Endothelial cell of umbilical vein (primary cell): ENCODE measurements at regions not wholly inside any gene's neighbourhood (a gene's known extent, or its start where the extent isn't known, plus 50 kb on each side); places are given as distances from the start of the nearest gene placed in this dataset.

Source experiments
- BruUV-seq: library from RNA; stranded (reverse); fragments of 400-500 nt; replicated peaks from 2 replicates; lab custom pipeline; 2021; lab: Mats Ljungman, UMichigan
- CTCF ChIA-PET: fragments of 300-600, 350-600 bp; sonication (Branson Sonifier 250); formaldehyde crosslinking; loops from one replicate; lab custom pipeline; 2021; ENCODE audit warnings: antibody characterized with exemption, inconsistent platforms; lab: Charles Lee
- POLR2A ChIA-PET: fragments of 300-600, 350-600 bp; sonication (Branson Sonifier 250); formaldehyde crosslinking; loops from one replicate; lab custom pipeline; 2021; ENCODE audit warnings: antibody characterized with exemption, inconsistent platforms; lab: Charles Lee
- DNase-seq: peaks from one replicate; pipeline ENCODE4 v3.0.0-alpha.2; 2011; ENCODE audit warnings: low read depth, low spot score
- FAIRE-seq: peaks from 2 replicates; lab custom pipeline; 2011; peaks lifted over from hg19 to GRCh38; lab: Jason Lieb, UNC
- H2AFZ ChIP-seq: 2 replicates; pipeline ENCODE4 v1.6.0; 2012; ENCODE audit warnings: low read depth, low read length, control low read depth, inconsistent platforms
- H3K27ac ChIP-seq: 2 replicates; pipeline ENCODE4 v1.5.1; 2011; ENCODE audit warnings: low read depth, mild to moderate bottlenecking, control low read depth, low read length, moderate library complexity; ENCODE audit not compliant: insufficient read depth
- H3K27me3 ChIP-seq, 2 experiments: 2 replicates each; pipeline versions ENCODE4 v1.6.0 to v1.6.1; 2011; ENCODE audit warnings: low read length in 2 of 2, mixed read lengths in 1 of 2; ENCODE audit not compliant: control insufficient read depth in 2 of 2, insufficient read depth in 2 of 2
- H3K36me3 ChIP-seq, 2 experiments: 2 replicates in 1 of 2; 3 replicates in 1 of 2; pipeline ENCODE4 v1.5.1; 2011; ENCODE audit warnings: low read length in 2 of 2, mild to moderate bottlenecking in 1 of 2, moderate library complexity in 1 of 2; ENCODE audit not compliant: control insufficient read depth in 2 of 2, insufficient read depth in 2 of 2; ENCODE audit errors: extremely low read depth in 1 of 2
- H3K4me1 ChIP-seq: 3 replicates; pipeline ENCODE4 v1.5.1; 2011; ENCODE audit warnings: mild to moderate bottlenecking, low read length; ENCODE audit not compliant: control insufficient read depth, insufficient read depth; ENCODE audit errors: extremely low read depth
- H3K4me2 ChIP-seq: 2 replicates; pipeline ENCODE4 v1.6.1; 2011; ENCODE audit warnings: low read length, control low read depth, mixed read lengths; ENCODE audit not compliant: insufficient read depth
- H3K4me3 ChIP-seq, 3 experiments: fragments of 200-600 bp in 1 of 3; sonication (generic), shearing (Covaris generic) in 1 of 3; replicated peaks in 1 of 3; 2 replicates each; pipeline ENCODE4 v1.5.1; 2011 to 2016; ENCODE audit warnings: control low read depth in 3 of 3, low read length in 3 of 3, mild to moderate bottlenecking in 2 of 3, inconsistent platforms in 1 of 3, low read depth in 1 of 3, moderate library complexity in 1 of 3; ENCODE audit not compliant: insufficient read depth in 1 of 3
- H3K79me2 ChIP-seq: 2 replicates; pipeline ENCODE4 v1.6.0; 2012; ENCODE audit warnings: low read length, inconsistent platforms; ENCODE audit not compliant: control insufficient read depth, insufficient read depth
- H3K9ac ChIP-seq: replicated peaks from 2 replicates; pipeline ENCODE3; 2011; ENCODE audit warnings: low read length, control low read depth; ENCODE audit not compliant: insufficient read depth; ENCODE audit errors: extremely low read depth
- H3K9me1 ChIP-seq: replicated peaks from 3 replicates; pipeline ENCODE4 v1.6.0; 2011; ENCODE audit warnings: mild to moderate bottlenecking, low read length; ENCODE audit not compliant: control insufficient read depth, insufficient read depth; ENCODE audit errors: extremely low read depth
- H3K9me3 ChIP-seq: replicated peaks from 2 replicates; pipeline ENCODE4 v1.5.1; 2012; ENCODE audit warnings: low read length, inconsistent platforms; ENCODE audit not compliant: control insufficient read depth, insufficient read depth
- H4K20me1 ChIP-seq: replicated peaks from 2 replicates; pipeline ENCODE3; 2011; ENCODE audit warnings: mild to moderate bottlenecking, low read length; ENCODE audit not compliant: control insufficient read depth, insufficient read depth; ENCODE audit errors: extremely low read depth
- EZH2 ChIP-seq: IDR thresholded peaks from 2 replicates; pipeline ENCODE4 v1.6.1; 2012; ENCODE audit warnings: borderline replicate concordance, low read depth, mild to moderate bottlenecking, moderate library complexity, low read length, inconsistent platforms; ENCODE audit not compliant: severe bottlenecking
- FOS ChIP-seq: IDR thresholded peaks from 2 replicates; pipeline ENCODE4 v1.6.1; 2011; ENCODE audit warnings: mild to moderate bottlenecking, low read length, moderate library complexity, borderline replicate concordance; ENCODE audit not compliant: insufficient read depth
- GATA2 ChIP-seq: IDR thresholded peaks from 2 replicates; pipeline ENCODE4 v1.7.0; 2011; ENCODE audit warnings: low read depth, mild to moderate bottlenecking, moderate library complexity, mixed read lengths, low read length; ENCODE audit not compliant: insufficient read length, insufficient read depth
- JUN ChIP-seq: IDR thresholded peaks from 2 replicates; pipeline ENCODE4 v1.6.1; 2011; ENCODE audit warnings: borderline replicate concordance, low read depth; ENCODE audit not compliant: insufficient read length, insufficient read depth
- MYC ChIP-seq: IDR thresholded peaks from one replicate; pipeline ENCODE4 v1.6.1; 2011; ENCODE audit warnings: mild to moderate bottlenecking, low read depth, low read length
- POLR2A ChIP-seq: IDR thresholded peaks from 2 replicates; pipeline ENCODE4 v1.6.1; 2012; ENCODE audit warnings: low read depth, mild to moderate bottlenecking, control low read depth, low read length
- POLR2AphosphoS5 ChIP-seq: IDR thresholded peaks from 2 replicates; pipeline ENCODE4 v1.6.1; 2012; ENCODE audit warnings: low read depth, mild to moderate bottlenecking, control low read depth, low read length, moderate library complexity; ENCODE audit not compliant: insufficient read depth
- dilution Hi-C: fragments of 300-500 bp; cut with MboI; formaldehyde crosslinking; loops from one replicate; pipeline ENCODE4 v1.15.0; 2019; ENCODE audit warnings: low sequenced_read_pairs; ENCODE audit not compliant: extremely low pct_ligation_motif_present
- intact Hi-C: fragments of 100-400 bp; cut with micrococcal nuclease; formaldehyde crosslinking; loops from one replicate; pipeline ENCODE4 v1.10.0; 2022
- TF ChIP-seq, protein P1 (sequence below): IDR thresholded peaks from 2 replicates; pipeline ENCODE4 v1.6.1; 2011; ENCODE audit not compliant: insufficient read depth, insufficient read length
- TF ChIP-seq, protein P2 (sequence below), 2 donors: IDR thresholded peaks; 1 replicate in 1 of 2; 2 replicates in 1 of 2; pipeline ENCODE4 v1.5.1; 2011; ENCODE audit warnings: low read length in 2 of 2, mild to moderate bottlenecking in 2 of 2, moderate library complexity in 2 of 2, control low read depth in 1 of 2, inconsistent platforms in 1 of 2, low read depth in 1 of 2; ENCODE audit not compliant: insufficient read depth in 1 of 2; ENCODE audit errors: extremely low read depth in 1 of 2

- ChIA-PET CTCF (no interaction called here), POLR2A (no interaction called here)
- no peaks in the 10 kb centered on the region for H4K20me1 ChIP-seq
- H3K27ac ChIP-seq: no peak overlapping the region
- H3K79me2 ChIP-seq: no peaks in the 10 kb centered on the region
- no TSS peak for BruUV-seq
- no peaks in the 10 kb centered on the region for H3K9me1 ChIP-seq
- intact Hi-C loops: no loop called here
- no peak overlapping the region for H2AFZ ChIP-seq
- no peaks in the 10 kb centered on the region for H3K36me3 ChIP-seq
- dilution Hi-C loops: no loop called here
- H3K27me3 ChIP-seq: no peaks in the 10 kb centered on the region
- no peaks in the 10 kb centered on the region for H3K9me3 ChIP-seq
- no peak for FAIRE-seq
- no peak for TF ChIP-seq JUN
- no peak for TF ChIP-seq FOS
- no peak for TF ChIP-seq POLR2A
- no peak for TF ChIP-seq GATA2
- no peak for TF ChIP-seq POLR2AphosphoS5
- TF ChIP-seq, protein P1, sequence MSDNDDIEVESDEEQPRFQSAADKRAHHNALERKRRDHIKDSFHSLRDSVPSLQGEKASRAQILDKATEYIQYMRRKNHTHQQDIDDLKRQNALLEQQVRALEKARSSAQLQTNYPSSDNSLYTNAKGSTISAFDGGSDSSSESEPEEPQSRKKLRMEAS: no peak
- no peak for TF ChIP-seq EZH2
- TF ChIP-seq MYC: no peak
- TF ChIP-seq, protein P2, sequence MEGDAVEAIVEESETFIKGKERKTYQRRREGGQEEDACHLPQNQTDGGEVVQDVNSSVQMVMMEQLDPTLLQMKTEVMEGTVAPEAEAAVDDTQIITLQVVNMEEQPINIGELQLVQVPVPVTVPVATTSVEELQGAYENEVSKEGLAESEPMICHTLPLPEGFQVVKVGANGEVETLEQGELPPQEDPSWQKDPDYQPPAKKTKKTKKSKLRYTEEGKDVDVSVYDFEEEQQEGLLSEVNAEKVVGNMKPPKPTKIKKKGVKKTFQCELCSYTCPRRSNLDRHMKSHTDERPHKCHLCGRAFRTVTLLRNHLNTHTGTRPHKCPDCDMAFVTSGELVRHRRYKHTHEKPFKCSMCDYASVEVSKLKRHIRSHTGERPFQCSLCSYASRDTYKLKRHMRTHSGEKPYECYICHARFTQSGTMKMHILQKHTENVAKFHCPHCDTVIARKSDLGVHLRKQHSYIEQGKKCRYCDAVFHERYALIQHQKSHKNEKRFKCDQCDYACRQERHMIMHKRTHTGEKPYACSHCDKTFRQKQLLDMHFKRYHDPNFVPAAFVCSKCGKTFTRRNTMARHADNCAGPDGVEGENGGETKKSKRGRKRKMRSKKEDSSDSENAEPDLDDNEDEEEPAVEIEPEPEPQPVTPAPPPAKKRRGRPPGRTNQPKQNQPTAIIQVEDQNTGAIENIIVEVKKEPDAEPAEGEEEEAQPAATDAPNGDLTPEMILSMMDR (IDR thresholded peaks at IDR 0.05; ENCODE audit: extremely low read depth in 1 of 2, insufficient read depth in 1 of 2, low read depth in 1 of 2, low read length in 2 of 2): no peak
- peaks cover 22% of the 10 kb centered on the region for H3K4me1 ChIP-seq
- H3K9ac ChIP-seq: no peak overlapping the region
- H3K4me3 ChIP-seq: no peak overlapping the region
- DNase-seq: no peak
- no peak overlapping the region for H3K4me2 ChIP-seq
Observed at GRCh38 chr2:15701341-15701907, 109.8 kb downstream of the DDX1 start.
